Neural cell (in vitro differentiated cells): ENCODE measurements at regions not wholly inside any gene's neighbourhood (a gene's known extent, or its start where the extent isn't known, plus 50 kb on each side); places are given as distances from the start of the nearest gene placed in this dataset.

ENCODE experiments used
- H2AFZ ChIP-seq: fragments of 200-600, 300-800 bp; sonication (generic), shearing (Covaris generic); 2 replicates; pipeline ENCODE4 v1.6.0; 2014; ENCODE audit warnings: low read depth, mild to moderate bottlenecking, antibody characterized with exemption, low read length, moderate library complexity
- H3F3A ChIP-seq: fragments of 200-600 bp; shearing (Covaris generic); 2 replicates; pipeline ENCODE4 v1.6.1; 2016; ENCODE audit warnings: mild to moderate bottlenecking, moderate library complexity, mixed read lengths, antibody characterized with exemption, low read length; ENCODE audit not compliant: insufficient read depth, poor library complexity, severe bottlenecking
- H3K27ac ChIP-seq: fragments of 200-600, 300-800 bp; sonication (generic), shearing (Covaris generic); 2 replicates; pipeline ENCODE4 v1.5.1; 2014; ENCODE audit warnings: mild to moderate bottlenecking, low read length, moderate library complexity
- H3K27me3 ChIP-seq: fragments of 300-800, 200-600 bp; sonication (generic), shearing (Covaris generic); 2 replicates; pipeline ENCODE4 v1.6.0; 2014; ENCODE audit warnings: mild to moderate bottlenecking, low read depth, low read length, moderate library complexity; ENCODE audit not compliant: insufficient read depth
- H3K36me3 ChIP-seq: fragments of 300-800, 200-600 bp; sonication (generic), shearing (Covaris generic); 2 replicates; pipeline ENCODE4 v1.5.1; 2014; ENCODE audit warnings: mild to moderate bottlenecking, antibody characterized with exemption, low read length, moderate library complexity; ENCODE audit not compliant: insufficient read depth
- H3K4me2 ChIP-seq: fragments of 300-800, 200-600 bp; sonication (generic), shearing (Covaris generic); 2 replicates; pipeline ENCODE4 v1.6.0; 2014; ENCODE audit warnings: mild to moderate bottlenecking, low read length
- H3K4me3 ChIP-seq: fragments of 300-800, 200-600 bp; sonication (generic), shearing (Covaris generic); 2 replicates; pipeline ENCODE4 v1.5.1; 2014; ENCODE audit warnings: mild to moderate bottlenecking, low read length, moderate library complexity
- H3K79me2 ChIP-seq: fragments of 200-600 bp; shearing (Covaris generic); replicated peaks from 2 replicates; pipeline ENCODE4 v1.6.0; 2014; ENCODE audit warnings: mild to moderate bottlenecking, low read length, moderate library complexity; ENCODE audit not compliant: insufficient read depth
- H3K9ac ChIP-seq: fragments of 300-800, 200-600 bp; sonication (generic), shearing (Covaris generic); 2 replicates; pipeline ENCODE4 v1.6.1; 2016; ENCODE audit warnings: mild to moderate bottlenecking, low read length, mixed read lengths
- H3K9me2 ChIP-seq: fragments of 200-600 bp; shearing (Covaris generic); 2 replicates; pipeline ENCODE4 v1.6.1; 2016; ENCODE audit warnings: mild to moderate bottlenecking, low read length, mixed read lengths; ENCODE audit not compliant: insufficient read depth
- H3K9me3 ChIP-seq: fragments of 200-600, 300-800 bp; sonication (generic), shearing (Covaris generic); 2 replicates; pipeline ENCODE4 v1.6.1; 2016; ENCODE audit warnings: mild to moderate bottlenecking, mixed run types, low read length, moderate library complexity, mixed read lengths
- H4K20me1 ChIP-seq: fragments of 200-600 bp; shearing (Covaris generic); 2 replicates; pipeline ENCODE4 v1.6.1; 2016; ENCODE audit warnings: mild to moderate bottlenecking, mixed run types; ENCODE audit not compliant: insufficient read depth
- CTCF ChIP-seq: fragments of 450-650 bp; IDR thresholded peaks from 2 replicates; pipeline ENCODE4 v1.5.1; 2014; ENCODE audit warnings: antibody characterized with exemption, mild to moderate bottlenecking, moderate library complexity; ENCODE audit not compliant: poor library complexity, severe bottlenecking
- EP300 ChIP-seq: fragments of 450-650 bp; conservative IDR thresholded peaks from 2 replicates; pipeline ENCODE4 v1.6.1; 2014; ENCODE audit warnings: antibody characterized with exemption, mild to moderate bottlenecking, moderate library complexity; ENCODE audit not compliant: poor library complexity, severe bottlenecking
- EZH2 ChIP-seq: fragments of 200-600, 300-800 bp; shearing (Covaris generic), sonication (generic); IDR thresholded peaks from 2 replicates; pipeline ENCODE4 v1.6.1; 2014; ENCODE audit warnings: antibody characterized with exemption, low read length, borderline replicate concordance, mild to moderate bottlenecking; ENCODE audit not compliant: insufficient read depth, poor library complexity, severe bottlenecking
- MXI1 ChIP-seq: fragments of 450-650 bp; conservative IDR thresholded peaks from 2 replicates; pipeline ENCODE4 v1.6.1; 2014; ENCODE audit warnings: antibody characterized with exemption, mild to moderate bottlenecking; ENCODE audit not compliant: poor library complexity, severe bottlenecking
- RAD21 ChIP-seq: fragments of 450-650 bp; conservative IDR thresholded peaks from 2 replicates; pipeline ENCODE4 v1.6.1; 2014; ENCODE audit warnings: antibody characterized with exemption, mild to moderate bottlenecking, moderate library complexity
- SMC3 ChIP-seq: fragments of 450-650 bp; conservative IDR thresholded peaks from 2 replicates; pipeline ENCODE4 v1.6.1; 2014; ENCODE audit warnings: antibody characterized with exemption, mild to moderate bottlenecking, moderate library complexity; ENCODE audit not compliant: poor library complexity
- TAF1 ChIP-seq: IDR thresholded peaks from 2 replicates; pipeline ENCODE4 v1.6.1; 2012; ENCODE audit warnings: low read depth
- TF ChIP-seq, protein P1 (sequence below): IDR thresholded peaks from 2 replicates; pipeline ENCODE4 v1.6.1; 2012; ENCODE audit warnings: borderline replicate concordance

DNA sequence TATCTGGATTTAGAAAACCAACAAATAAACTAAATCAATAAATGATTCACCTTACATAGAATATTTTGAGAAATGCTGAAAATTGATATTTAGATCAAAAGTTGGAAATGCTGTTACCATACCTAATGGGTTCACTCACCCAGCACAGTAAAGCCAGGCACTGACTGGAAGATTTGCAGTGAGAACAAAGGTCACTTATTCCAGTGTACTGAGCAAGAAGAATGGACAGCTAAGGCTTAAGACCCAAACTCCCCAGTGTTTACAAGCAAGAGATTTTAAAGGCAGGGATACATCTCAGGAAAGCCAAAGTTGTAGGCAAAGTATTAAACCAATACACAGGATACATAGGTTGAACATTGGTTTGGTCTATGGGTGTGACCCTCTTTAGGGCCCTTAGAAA, 523.9 kb upstream of the PCDH9 start:
- Histone ChIP-seq H4K20me1 (no peaks in the 10 kb centered on the region), H3F3A (no peaks in the 10 kb centered on the region), H3K9me2 (no peaks in the 10 kb centered on the region), H3K27me3 (no peaks in the 10 kb centered on the region), H3K79me2 (no peaks in the 10 kb centered on the region), H2AFZ (no peak overlapping the region), H3K4me2 (no peak overlapping the region), H3K4me3 (no peak overlapping the region), H3K9me3 (no peaks in the 10 kb centered on the region), H3K9ac (no peak overlapping the region), H3K27ac (no peak overlapping the region), H3K36me3 (no peaks in the 10 kb centered on the region)
- TF ChIP-seq EP300, result no peak
- TF ChIP-seq RAD21, result no peak
- TF ChIP-seq MXI1, result no peak
- no peak for TF ChIP-seq CTCF
- no peak for TF ChIP-seq EZH2
- no peak for TF ChIP-seq TAF1
- TF ChIP-seq SMC3, result no peak

DNA sequence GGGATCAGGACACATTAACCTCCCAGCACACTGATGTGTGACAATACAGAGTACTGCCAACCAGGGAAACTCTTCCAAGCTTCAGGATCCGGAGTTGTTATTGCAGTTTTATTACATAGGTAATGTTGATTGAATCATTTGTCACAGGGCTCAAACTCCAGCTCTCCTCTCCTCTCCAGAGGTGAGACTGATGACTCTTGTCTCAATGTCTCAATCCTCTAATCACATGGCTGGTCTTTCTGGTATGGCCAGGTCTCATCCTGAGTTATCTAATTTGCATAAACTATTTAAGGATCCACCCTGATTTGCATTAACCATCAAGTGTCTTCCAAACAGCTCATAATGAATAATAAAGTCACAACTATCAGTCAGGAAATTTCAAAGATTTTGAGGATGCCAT, 522.6 kb upstream of the PCDH9 start:
- Histone ChIP-seq H4K20me1 (no peaks in the 10 kb centered on the region), H2AFZ (no peak overlapping the region), H3F3A (no peaks in the 10 kb centered on the region), H3K4me3 (no peak overlapping the region), H3K9me3 (no peaks in the 10 kb centered on the region), H3K27ac (no peak overlapping the region), H3K27me3 (no peaks in the 10 kb centered on the region), H3K4me2 (no peak overlapping the region), H3K79me2 (no peaks in the 10 kb centered on the region), H3K9ac (no peak overlapping the region), H3K36me3 (no peaks in the 10 kb centered on the region), H3K9me2 (no peaks in the 10 kb centered on the region)
- no peak for TF ChIP-seq MXI1
- TF ChIP-seq, protein P1, sequence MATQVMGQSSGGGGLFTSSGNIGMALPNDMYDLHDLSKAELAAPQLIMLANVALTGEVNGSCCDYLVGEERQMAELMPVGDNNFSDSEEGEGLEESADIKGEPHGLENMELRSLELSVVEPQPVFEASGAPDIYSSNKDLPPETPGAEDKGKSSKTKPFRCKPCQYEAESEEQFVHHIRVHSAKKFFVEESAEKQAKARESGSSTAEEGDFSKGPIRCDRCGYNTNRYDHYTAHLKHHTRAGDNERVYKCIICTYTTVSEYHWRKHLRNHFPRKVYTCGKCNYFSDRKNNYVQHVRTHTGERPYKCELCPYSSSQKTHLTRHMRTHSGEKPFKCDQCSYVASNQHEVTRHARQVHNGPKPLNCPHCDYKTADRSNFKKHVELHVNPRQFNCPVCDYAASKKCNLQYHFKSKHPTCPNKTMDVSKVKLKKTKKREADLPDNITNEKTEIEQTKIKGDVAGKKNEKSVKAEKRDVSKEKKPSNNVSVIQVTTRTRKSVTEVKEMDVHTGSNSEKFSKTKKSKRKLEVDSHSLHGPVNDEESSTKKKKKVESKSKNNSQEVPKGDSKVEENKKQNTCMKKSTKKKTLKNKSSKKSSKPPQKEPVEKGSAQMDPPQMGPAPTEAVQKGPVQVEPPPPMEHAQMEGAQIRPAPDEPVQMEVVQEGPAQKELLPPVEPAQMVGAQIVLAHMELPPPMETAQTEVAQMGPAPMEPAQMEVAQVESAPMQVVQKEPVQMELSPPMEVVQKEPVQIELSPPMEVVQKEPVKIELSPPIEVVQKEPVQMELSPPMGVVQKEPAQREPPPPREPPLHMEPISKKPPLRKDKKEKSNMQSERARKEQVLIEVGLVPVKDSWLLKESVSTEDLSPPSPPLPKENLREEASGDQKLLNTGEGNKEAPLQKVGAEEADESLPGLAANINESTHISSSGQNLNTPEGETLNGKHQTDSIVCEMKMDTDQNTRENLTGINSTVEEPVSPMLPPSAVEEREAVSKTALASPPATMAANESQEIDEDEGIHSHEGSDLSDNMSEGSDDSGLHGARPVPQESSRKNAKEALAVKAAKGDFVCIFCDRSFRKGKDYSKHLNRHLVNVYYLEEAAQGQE, result no peak
- TF ChIP-seq SMC3, result no peak
- TF ChIP-seq EP300, result no peak
- TF ChIP-seq EZH2, result no peak

GRCh38 chr13:67742478-67742877, 512.3 kb upstream of the PCDH9 start:
- Histone ChIP-seq H3K27ac (no peak overlapping the region), H3K9ac (no peak overlapping the region), H3K79me2 (no peaks in the 10 kb centered on the region), H3K36me3 (no peaks in the 10 kb centered on the region), H3K27me3 (no peaks in the 10 kb centered on the region), H3K9me2 (no peaks in the 10 kb centered on the region), H3F3A (no peaks in the 10 kb centered on the region), H3K4me2 (no peak overlapping the region), H3K9me3 (no peaks in the 10 kb centered on the region), H2AFZ (no peak overlapping the region), H3K4me3 (no peak overlapping the region), H4K20me1 (no peaks in the 10 kb centered on the region)
- TF ChIP-seq CTCF (no peak), EZH2 (no peak), SMC3 (no peak)
- TF ChIP-seq, protein P1, result no peak
